Fibroblast of skin of abdomen (primary cell): ENCODE measurements at regions not wholly inside any gene's neighbourhood (a gene's known extent, or its start where the extent isn't known, plus 50 kb on each side); places are given as distances from the start of the nearest gene placed in this dataset.
A peak's percentile ranks its signal among the peaks of the same experiment; 100 is the strongest.
"Not testable (repeated sequence)": the region's sequence is repeated elsewhere in the genome, so short reads cannot be mapped to it uniquely, and the experiment has no call there.

Experiments used
- DNase-seq: peaks from one replicate; pipeline ENCODE4 v3.0.0-alpha.2; 2013

GRCh38 chr5:110925398-110925797 is 146.1 kb upstream of the TSLP start:
- DNase-seq = no peak

GRCh38 chr5:110925916-110926315 is 145.6 kb upstream of the TSLP start:
- DNase-seq = no peak

GRCh38 chr5:110932755-110933488 is 138.6 kb upstream of the TSLP start:
- DNase-seq = no peak

- no peak for DNase-seq
These were observed 131.4 kb upstream of the TSLP start for GRCh38 chr5:110940136-110940535.

GRCh38 chr5:110945874-110946436 is 125.6 kb upstream of the TSLP start:
- no peak for DNase-seq

GRCh38 chr5:110951373-110951791 is 120.1 kb upstream of the TSLP start:
- no peak for DNase-seq

- DNase-seq = no peak
These were observed 115.1 kb upstream of the TSLP start for GRCh38 chr5:110956280-110956912.

GRCh38 chr5:110956913-110957813 is 114.3 kb upstream of the TSLP start:
- no peak for DNase-seq

GRCh38 chr5:110957934-110958333 is 113.6 kb upstream of the TSLP start:
- peak; percentile 30 for DNase-seq

GRCh38 chr5:110963495-110963894 is 108.0 kb upstream of the TSLP start:
- DNase-seq = no peak

- DNase-seq = no peak
These were observed 105.5 kb upstream of the TSLP start for GRCh38 chr5:110965773-110966581.

GRCh38 chr5:110968246-110969005 is 103.1 kb upstream of the TSLP start:
- DNase-seq = no peak

GRCh38 chr5:110969502-110969901 is 102.0 kb upstream of the TSLP start:
- no peak for DNase-seq

- DNase-seq = no peak
These were observed 98.0 kb upstream of the TSLP start for GRCh38 chr5:110973510-110973909.

GRCh38 chr5:110977915-110978314 is 93.6 kb upstream of the TSLP start:
- no peak for DNase-seq

GRCh38 chr5:110985882-110986281 is 85.6 kb upstream of the TSLP start:
- not testable (repeated sequence) for DNase-seq

GRCh38 chr5:110987573-110987972 is 83.9 kb upstream of the TSLP start:
- not testable (repeated sequence) for DNase-seq

GRCh38 chr5:110996742-110997141 is 74.8 kb upstream of the TSLP start:
- DNase-seq = no peak

- DNase-seq = no peak
These were observed 69.5 kb upstream of the TSLP start for GRCh38 chr5:111002036-111002435.

- DNase-seq = no peak
These were observed 67.9 kb upstream of the TSLP start for GRCh38 chr5:111003623-111004022.

GRCh38 chr5:111004291-111004690 is 67.2 kb upstream of the TSLP start:
- DNase-seq = no peak
